GM18907 (cell line): ENCODE measurements at regions not wholly inside any gene's neighbourhood (a gene's known extent, or its start where the extent isn't known, plus 50 kb on each side); places are given as distances from the start of the nearest gene placed in this dataset.
"Not testable (repeated sequence)": the region's sequence is repeated elsewhere in the genome, so short reads cannot be mapped to it uniquely, and the experiment has no call there.

Source experiments
- ATAC-seq: cut with Tn5 transposase; IDR thresholded peaks from one replicate; pipeline ENCODE4 v1.9.1; 2021; ENCODE audit warnings: mild to moderate bottlenecking, moderate library complexity; ENCODE audit not compliant: unreplicated experiment

- not testable (repeated sequence) for ATAC-seq
These were observed 211.5 kb downstream of the BANP start for GRCh38 chr16:88162778-88163177.

GRCh38 chr16:88164196-88165039, 213.2 kb downstream of the BANP start:
- ATAC-seq = not testable (repeated sequence)

- ATAC-seq = not testable (repeated sequence)
These were observed 213.9 kb downstream of the BANP start for GRCh38 chr16:88165040-88165544.

- not testable (repeated sequence) for ATAC-seq
These were observed 214.4 kb downstream of the BANP start for GRCh38 chr16:88165683-88166082.

- ATAC-seq = not testable (repeated sequence)
These were observed 215.1 kb downstream of the BANP start for GRCh38 chr16:88166209-88166773.

GRCh38 chr16:88167798-88168556, 214.8 kb upstream of the ZNF469 start:
- not testable (repeated sequence) for ATAC-seq

- ATAC-seq = not testable (repeated sequence)
These were observed 214.2 kb upstream of the ZNF469 start for GRCh38 chr16:88168557-88168949.

GRCh38 chr16:88169136-88169830, 213.5 kb upstream of the ZNF469 start:
- ATAC-seq = not testable (repeated sequence)

- not testable (repeated sequence) for ATAC-seq
These were observed 213.0 kb upstream of the ZNF469 start for GRCh38 chr16:88169831-88170165.

GRCh38 chr16:88170528-88170991, 212.2 kb upstream of the ZNF469 start:
- no peak for ATAC-seq

- ATAC-seq = not testable (repeated sequence)
These were observed 211.6 kb upstream of the ZNF469 start for GRCh38 chr16:88171126-88171525.

- not testable (repeated sequence) for ATAC-seq
These were observed 206.6 kb upstream of the ZNF469 start for GRCh38 chr16:88176184-88176583.

GRCh38 chr16:88176591-88177180, 206.1 kb upstream of the ZNF469 start:
- not testable (repeated sequence) for ATAC-seq

GRCh38 chr16:88178251-88178650, 204.5 kb upstream of the ZNF469 start:
- ATAC-seq = not testable (repeated sequence)

GRCh38 chr16:88178896-88179295, 203.9 kb upstream of the ZNF469 start:
- ATAC-seq = not testable (repeated sequence)

- not testable (repeated sequence) for ATAC-seq
These were observed 199.5 kb upstream of the ZNF469 start for GRCh38 chr16:88182967-88183881.

GRCh38 chr16:88184053-88184452, 198.7 kb upstream of the ZNF469 start:
- not testable (repeated sequence) for ATAC-seq

- ATAC-seq = not testable (repeated sequence)
These were observed 198.0 kb upstream of the ZNF469 start for GRCh38 chr16:88184566-88185355.
